ENCODE measurements at regions not wholly inside any gene's neighbourhood (a gene's known extent, or its start where the extent isn't known, plus 50 kb on each side); places are given as distances from the start of the nearest gene placed in this dataset.

DNA sequence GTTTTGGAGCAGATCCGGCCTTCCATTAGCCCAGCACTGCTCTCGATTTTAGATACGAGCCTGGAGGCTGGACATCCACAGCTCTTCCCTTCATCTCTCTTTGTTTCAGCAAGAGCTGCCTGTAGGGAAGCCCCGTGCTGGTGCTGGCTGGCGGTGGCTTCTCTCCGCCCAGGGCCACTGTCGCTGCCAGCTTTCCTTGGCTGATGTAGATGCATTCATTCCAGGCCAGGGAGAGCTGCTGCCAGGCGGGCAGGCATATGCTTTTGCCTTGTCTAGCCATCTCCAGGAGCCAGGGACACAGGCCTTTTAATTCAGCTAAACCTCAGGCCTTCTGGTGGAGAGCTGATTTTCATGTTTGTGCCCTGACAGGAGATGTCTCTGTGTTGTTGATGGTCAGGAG, 409.3 kb upstream of the CLINT1 start:
- ChIA-PET RAD21 (ENCODE audit: unreplicated experiment) (no interaction called here), CTCF (no interaction called here), POLR2A (no interaction called here), SMC1A (ENCODE audit: uncharacterized antibody, unreplicated experiment) (no interaction called here)
- no peak overlapping the region for H3K4me3 ChIP-seq
- FAIRE-seq (no peak), DNase-seq (ENCODE audit: low read depth, low spot score) (no peak), ATAC-seq (no peak)
- BruUV-seq (replicated peaks) = no TSS peak
- intact Hi-C loops (cut with micrococcal nuclease; ENCODE audit: unreplicated experiment) = no loop called here
- no peaks in the 10 kb centered on the region for H3K36me3 ChIP-seq (ENCODE audit: control insufficient read depth in 2 of 2, insufficient read depth in 2 of 2, low read length in 1 of 2)
- no peaks in the 10 kb centered on the region for H4K20me1 ChIP-seq (ENCODE audit: control insufficient read depth, insufficient read depth)
- no peak overlapping the region for H3K9ac ChIP-seq (ENCODE audit: control insufficient read depth, insufficient read depth, low read length)
- no peaks in the 10 kb centered on the region; the same call in 2 of the 3 replicates for H3K9me3 ChIP-seq (replicated peaks; ENCODE audit: control insufficient read depth, insufficient read depth, low read length)
- 27% methylated on average over 8 of the region's 8 CpGs for WGBS (ENCODE audit: insufficient coverage, insufficient replicate concordance, low lambda C conversion rate, missing lambda C conversion rate)
- no peak for TF ChIP-seq ZNF217 (IDR thresholded peaks at IDR 0.05)
- TF ChIP-seq CBX3 (IDR thresholded peaks at IDR 0.05; ENCODE audit: borderline replicate concordance, low read depth) = no peak
- no peak for TF ChIP-seq ZNF274 (IDR thresholded peaks at IDR 0.05; ENCODE audit: insufficient read depth, insufficient read length)
- TF ChIP-seq ZNF384 (IDR thresholded peaks at IDR 0.05; ENCODE audit: borderline replicate concordance, low read depth, low read length) = no peak
- TF ChIP-seq MEF2B (IDR thresholded peaks at IDR 0.05; ENCODE audit: partially characterized antibody, poor library complexity, severe bottlenecking) = no peak
- TF ChIP-seq, protein P1, sequence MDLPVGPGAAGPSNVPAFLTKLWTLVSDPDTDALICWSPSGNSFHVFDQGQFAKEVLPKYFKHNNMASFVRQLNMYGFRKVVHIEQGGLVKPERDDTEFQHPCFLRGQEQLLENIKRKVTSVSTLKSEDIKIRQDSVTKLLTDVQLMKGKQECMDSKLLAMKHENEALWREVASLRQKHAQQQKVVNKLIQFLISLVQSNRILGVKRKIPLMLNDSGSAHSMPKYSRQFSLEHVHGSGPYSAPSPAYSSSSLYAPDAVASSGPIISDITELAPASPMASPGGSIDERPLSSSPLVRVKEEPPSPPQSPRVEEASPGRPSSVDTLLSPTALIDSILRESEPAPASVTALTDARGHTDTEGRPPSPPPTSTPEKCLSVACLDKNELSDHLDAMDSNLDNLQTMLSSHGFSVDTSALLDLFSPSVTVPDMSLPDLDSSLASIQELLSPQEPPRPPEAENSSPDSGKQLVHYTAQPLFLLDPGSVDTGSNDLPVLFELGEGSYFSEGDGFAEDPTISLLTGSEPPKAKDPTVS (IDR thresholded peaks at IDR 0.05; ENCODE audit: low read depth, low read length) = no peak
- TF ChIP-seq RFX5 (IDR thresholded peaks at IDR 0.05; ENCODE audit: low read depth, low read length) = no peak
- TF ChIP-seq FOXM1 (IDR thresholded peaks at IDR 0.05; ENCODE audit: low read depth, low read length) = no peak
- TF ChIP-seq SP1 (IDR thresholded peaks at IDR 0.05; ENCODE audit: low read depth, low read length) = no peak
- no peak for TF ChIP-seq POLR2AphosphoS5 (IDR thresholded peaks at IDR 0.05; ENCODE audit: low read length)
- no peak overlapping the region for H2AFZ ChIP-seq (ENCODE audit: control insufficient read depth, low read depth, low read length)
- H3K79me2 ChIP-seq (ENCODE audit: control insufficient read depth, insufficient read depth, low read length) = no peaks in the 10 kb centered on the region
- H3K4me1 ChIP-seq (ENCODE audit: control insufficient read depth, insufficient read depth, low read length) = no peaks in the 10 kb centered on the region
- no peak overlapping the region for H3K4me2 ChIP-seq (ENCODE audit: control insufficient read depth, insufficient read depth)
- H3K27me3 ChIP-seq (replicated peaks in 1 of 2; ENCODE audit: control insufficient read depth in 2 of 2, insufficient read depth in 2 of 2, low read length in 1 of 2) = no peaks in the 10 kb centered on the region; a peak in 1 of 4 replicates
- no peak overlapping the region for H3K27ac ChIP-seq (ENCODE audit: control insufficient read depth, insufficient read depth)
- in situ Hi-C loops (cut with MboI) = no loop called here
